GM23338 (cell line): ENCODE measurements at regions not wholly inside any gene's neighbourhood (a gene's known extent, or its start where the extent isn't known, plus 50 kb on each side); places are given as distances from the start of the nearest gene placed in this dataset.

ENCODE experiments used
- CREB1 ChIP-seq: fragments of 250-450 bp; sonication (Bioruptor Pico); IDR thresholded peaks from 2 replicates; pipeline ENCODE4 v1.5.0; 2020; ENCODE audit warnings: low read depth, mild to moderate bottlenecking, moderate library complexity
- ETS1 ChIP-seq: IDR thresholded peaks from 2 replicates; pipeline ENCODE4 v1.6.1; 2016; ENCODE audit warnings: antibody characterized with exemption
- EZH2 ChIP-seq: fragments of 200-600 bp; sonication (generic); IDR thresholded peaks from one replicate; pipeline ENCODE4 v1.8.0; 2017; ENCODE audit warnings: antibody characterized with exemption, mild to moderate bottlenecking, low read depth; ENCODE audit not compliant: unreplicated experiment
- POLR2AphosphoS5 ChIP-seq: IDR thresholded peaks from 2 replicates; pipeline ENCODE4 v1.6.1; 2016; ENCODE audit warnings: antibody characterized with exemption, low read depth
- REST ChIP-seq: IDR thresholded peaks from one replicate; pipeline ENCODE4 v1.6.1; 2018; ENCODE audit warnings: antibody characterized with exemption; ENCODE audit not compliant: unreplicated experiment
- ZNF462 ChIP-seq: fragments of 250-450 bp; sonication (Bioruptor Pico); IDR thresholded peaks from 2 replicates; pipeline ENCODE4 v1.5.0; 2020; ENCODE audit warnings: mild to moderate bottlenecking, moderate library complexity

GRCh38 chr3:150114873-150115540 is 144.3 kb upstream of the PFN2 start (continued):
- TF ChIP-seq ZNF462 (CRISPR knock-in tag) (no peak), CREB1 (no peak), EZH2 (no peak), POLR2AphosphoS5 (no peak), ETS1 (no peak), REST (no peak)
